ENCODE measurements at regions not wholly inside any gene's neighbourhood (a gene's known extent, or its start where the extent isn't known, plus 50 kb on each side); places are given as distances from the start of the nearest gene placed in this dataset.

DNA sequence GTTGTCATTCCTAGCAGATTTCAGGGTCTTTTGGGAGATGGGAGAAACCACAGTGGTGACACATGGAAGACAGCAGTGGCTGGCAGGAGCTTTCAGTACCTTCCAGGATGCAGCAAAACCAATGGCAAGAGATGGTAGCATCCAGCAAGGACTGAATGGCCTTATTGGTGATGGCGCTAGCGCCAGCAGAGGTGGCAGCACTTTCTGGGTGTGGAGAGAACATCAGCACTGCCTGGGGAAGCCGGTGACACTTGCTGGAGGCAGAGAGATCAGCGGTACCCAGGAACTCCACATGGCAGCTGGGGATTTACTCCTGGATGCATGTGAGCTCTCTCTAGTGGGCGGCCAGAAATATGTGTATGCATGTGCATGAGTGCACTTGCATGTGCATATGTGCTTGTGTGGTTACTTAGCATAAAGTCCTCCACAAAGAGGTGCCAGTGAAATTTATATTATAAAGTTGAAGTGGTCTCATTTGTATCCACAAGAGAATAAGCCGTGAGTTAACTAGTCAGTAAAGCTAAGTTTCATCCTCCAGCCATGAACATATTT is 364.7 kb downstream of the LMX1A start:
- FAIRE-seq (no peak), DNase-seq (no peak)
- Histone ChIP-seq H3K27me3 (ENCODE audit: control insufficient read depth, insufficient read depth, low read length) (no peaks in the 10 kb centered on the region), H3K4me1 (ENCODE audit: control insufficient read depth in 2 of 3, insufficient read depth in 2 of 3, low read depth in 1 of 3, low read length in 3 of 3) (no peaks in the 10 kb centered on the region), H3K27ac (ENCODE audit: low read depth in 2 of 2, low read length in 2 of 2) (no peak overlapping the region), H3K4me3 (ENCODE audit: low read length in 3 of 3) (no peak overlapping the region), H3K36me3 (ENCODE audit: control insufficient read depth in 2 of 3, insufficient read depth in 3 of 3, low read length in 3 of 3) (no peaks in the 10 kb centered on the region), H3K9me3 (ENCODE audit: control insufficient read depth in 2 of 3, insufficient read depth in 1 of 3, low read length in 3 of 3) (no peaks in the 10 kb centered on the region), H3K9ac (ENCODE audit: low read length in 3 of 3) (no peak overlapping the region)
- intact Hi-C loops (cut with DNase I) = no loop called here
- TF ChIP-seq, protein P1, sequence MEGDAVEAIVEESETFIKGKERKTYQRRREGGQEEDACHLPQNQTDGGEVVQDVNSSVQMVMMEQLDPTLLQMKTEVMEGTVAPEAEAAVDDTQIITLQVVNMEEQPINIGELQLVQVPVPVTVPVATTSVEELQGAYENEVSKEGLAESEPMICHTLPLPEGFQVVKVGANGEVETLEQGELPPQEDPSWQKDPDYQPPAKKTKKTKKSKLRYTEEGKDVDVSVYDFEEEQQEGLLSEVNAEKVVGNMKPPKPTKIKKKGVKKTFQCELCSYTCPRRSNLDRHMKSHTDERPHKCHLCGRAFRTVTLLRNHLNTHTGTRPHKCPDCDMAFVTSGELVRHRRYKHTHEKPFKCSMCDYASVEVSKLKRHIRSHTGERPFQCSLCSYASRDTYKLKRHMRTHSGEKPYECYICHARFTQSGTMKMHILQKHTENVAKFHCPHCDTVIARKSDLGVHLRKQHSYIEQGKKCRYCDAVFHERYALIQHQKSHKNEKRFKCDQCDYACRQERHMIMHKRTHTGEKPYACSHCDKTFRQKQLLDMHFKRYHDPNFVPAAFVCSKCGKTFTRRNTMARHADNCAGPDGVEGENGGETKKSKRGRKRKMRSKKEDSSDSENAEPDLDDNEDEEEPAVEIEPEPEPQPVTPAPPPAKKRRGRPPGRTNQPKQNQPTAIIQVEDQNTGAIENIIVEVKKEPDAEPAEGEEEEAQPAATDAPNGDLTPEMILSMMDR (IDR thresholded peaks at IDR 0.05; ENCODE audit: borderline replicate concordance, extremely low read depth, insufficient read depth) = no peak

DNA sequence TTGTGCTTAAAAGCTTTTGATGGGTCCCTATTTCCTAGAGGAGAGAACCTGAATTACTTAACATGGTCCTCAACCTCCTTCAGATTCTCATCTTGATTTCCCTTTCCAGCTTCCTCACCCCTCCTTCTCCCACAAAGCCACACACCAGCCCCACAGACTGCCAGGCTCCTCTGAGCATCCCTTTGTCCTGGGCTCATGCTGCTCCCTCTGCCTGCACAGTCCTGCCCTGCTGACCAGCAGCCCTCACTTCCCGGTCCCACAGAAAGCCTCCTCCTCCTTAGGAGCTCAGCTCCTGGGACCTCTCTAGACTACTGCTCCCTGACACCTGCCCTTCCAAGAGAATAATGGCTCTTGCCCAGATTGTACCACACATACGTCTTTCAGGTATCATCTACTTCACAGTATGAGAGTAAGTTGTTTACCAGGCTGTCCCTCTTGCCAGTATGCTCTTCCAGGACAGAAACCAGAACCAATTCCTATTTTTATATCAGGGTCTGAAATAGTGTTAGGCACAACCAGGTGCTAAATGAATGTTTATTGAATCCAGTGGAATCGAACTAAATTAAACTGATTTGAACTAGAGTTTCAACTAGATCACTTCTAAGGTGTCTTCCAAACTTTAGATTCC is 373.4 kb downstream of the LMX1A start:
- Histone ChIP-seq H3K4me3 (ENCODE audit: low read length in 3 of 3) (no peak overlapping the region), H3K36me3 (ENCODE audit: control insufficient read depth in 2 of 3, insufficient read depth in 3 of 3, low read length in 3 of 3) (no peaks in the 10 kb centered on the region), H3K27me3 (ENCODE audit: control insufficient read depth, insufficient read depth, low read length) (no peaks in the 10 kb centered on the region), H3K9ac (ENCODE audit: low read length in 3 of 3) (no peak overlapping the region), H3K27ac (ENCODE audit: low read depth in 2 of 2, low read length in 2 of 2) (no peak overlapping the region), H3K9me3 (ENCODE audit: control insufficient read depth in 2 of 3, insufficient read depth in 1 of 3, low read length in 3 of 3) (no peaks in the 10 kb centered on the region), H3K4me1 (ENCODE audit: control insufficient read depth in 2 of 3, insufficient read depth in 2 of 3, low read depth in 1 of 3, low read length in 3 of 3) (no peaks in the 10 kb centered on the region)
- DNase-seq (no peak), FAIRE-seq (no peak)
- TF ChIP-seq, protein P1 (IDR thresholded peaks at IDR 0.05; ENCODE audit: borderline replicate concordance, extremely low read depth, insufficient read depth) = no peak
- intact Hi-C loops (cut with DNase I) = no loop called here

DNA sequence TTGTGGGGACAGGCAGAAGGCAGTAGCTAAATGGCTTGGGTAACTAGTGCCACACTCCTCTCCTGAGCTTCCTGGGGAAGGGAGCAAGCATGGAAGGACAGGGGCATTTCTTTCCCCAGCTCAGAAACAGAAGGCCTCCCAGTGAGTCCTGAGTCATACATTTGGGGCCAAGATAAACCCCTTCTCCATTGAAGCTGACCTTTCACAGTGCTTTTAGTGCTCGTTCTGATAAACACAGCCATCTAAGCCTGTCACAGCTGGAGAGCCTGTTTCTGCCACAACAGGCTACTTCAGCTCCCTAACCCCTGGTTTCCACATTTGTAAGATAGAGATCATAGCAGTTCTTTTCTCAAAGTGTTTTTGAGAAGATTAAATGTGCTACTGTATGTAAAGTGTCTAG is 374.0 kb downstream of the LMX1A start:
- H3K36me3 ChIP-seq (ENCODE audit: control insufficient read depth in 2 of 3, insufficient read depth in 3 of 3, low read length in 3 of 3) = no peaks in the 10 kb centered on the region
- H3K4me1 ChIP-seq (ENCODE audit: control insufficient read depth in 2 of 3, insufficient read depth in 2 of 3, low read depth in 1 of 3, low read length in 3 of 3) = no peaks in the 10 kb centered on the region
- no peak for FAIRE-seq
- H3K27ac ChIP-seq (ENCODE audit: low read depth in 2 of 2, low read length in 2 of 2) = no peak overlapping the region
- no peaks in the 10 kb centered on the region for H3K27me3 ChIP-seq (ENCODE audit: control insufficient read depth, insufficient read depth, low read length)
- H3K9ac ChIP-seq (ENCODE audit: low read length in 3 of 3) = no peak overlapping the region
- DNase-seq = no peak
- TF ChIP-seq, protein P1 (IDR thresholded peaks at IDR 0.05; ENCODE audit: borderline replicate concordance, extremely low read depth, insufficient read depth) = no peak
- intact Hi-C loops (cut with DNase I) = no loop called here
- no peaks in the 10 kb centered on the region for H3K9me3 ChIP-seq (ENCODE audit: control insufficient read depth in 2 of 3, insufficient read depth in 1 of 3, low read length in 3 of 3)
- H3K4me3 ChIP-seq (ENCODE audit: low read length in 3 of 3) = no peak overlapping the region

DNA sequence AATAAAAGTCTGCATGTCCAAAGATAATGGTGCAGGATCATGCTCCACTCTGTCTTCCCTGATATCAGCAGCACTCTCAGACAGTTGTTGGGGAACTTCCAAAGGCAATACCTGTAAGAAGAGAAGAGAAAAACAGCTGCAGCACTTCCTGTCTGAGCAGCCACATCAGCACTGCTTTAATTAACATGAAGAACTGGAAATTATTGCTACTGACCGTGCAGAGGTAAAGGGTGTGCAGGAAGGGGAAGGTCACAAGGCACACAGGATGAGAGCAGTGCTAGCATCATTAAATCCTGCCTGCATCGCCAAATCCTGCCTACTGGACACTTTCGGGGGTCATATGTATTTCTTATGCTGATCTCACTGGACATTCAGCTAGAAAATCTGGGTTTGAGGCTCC is 379.0 kb downstream of the LMX1A start:
- Histone ChIP-seq H3K27ac (ENCODE audit: low read depth in 2 of 2, low read length in 2 of 2) (no peak overlapping the region), H3K4me3 (ENCODE audit: low read length in 3 of 3) (no peak overlapping the region), H3K9ac (ENCODE audit: low read length in 3 of 3) (no peak overlapping the region), H3K27me3 (ENCODE audit: control insufficient read depth, insufficient read depth, low read length) (no peaks in the 10 kb centered on the region), H3K36me3 (ENCODE audit: control insufficient read depth in 2 of 3, insufficient read depth in 3 of 3, low read length in 3 of 3) (no peaks in the 10 kb centered on the region), H3K4me1 (ENCODE audit: control insufficient read depth in 2 of 3, insufficient read depth in 2 of 3, low read depth in 1 of 3, low read length in 3 of 3) (no peaks in the 10 kb centered on the region), H3K9me3 (ENCODE audit: control insufficient read depth in 2 of 3, insufficient read depth in 1 of 3, low read length in 3 of 3) (no peaks in the 10 kb centered on the region)
- TF ChIP-seq, protein P1 (IDR thresholded peaks at IDR 0.05; ENCODE audit: borderline replicate concordance, extremely low read depth, insufficient read depth) = no peak
- intact Hi-C loops (cut with DNase I) = no loop called here
- no peak for DNase-seq
- FAIRE-seq = no peak
